K562 (cell line): ENCODE measurements at regions not wholly inside any gene's neighbourhood (a gene's known extent, or its start where the extent isn't known, plus 50 kb on each side); places are given as distances from the start of the nearest gene placed in this dataset.
A peak's percentile ranks its signal among the peaks of the same experiment; 100 is the strongest.

Experiments
- BACH1 ChIP-seq: fragments of 200-800 bp; sonication (Bioruptor generic); IDR thresholded peaks from 2 replicates; pipeline ENCODE4 v1.6.1; 2016; ENCODE audit warnings: missing genetic modification characterization, missing compliant biosample characterization
- DIDO1 ChIP-seq: fragments of 450-650 bp; IDR thresholded peaks from 2 replicates; pipeline ENCODE4 v1.6.1; 2016; ENCODE audit warnings: low read depth, missing biosample characterization, missing genetic modification characterization
- E4F1 ChIP-seq: fragments of 250-450 bp; sonication (Bioruptor Pico); IDR thresholded peaks from 2 replicates; pipeline ENCODE4 v1.5.0; 2021; ENCODE audit warnings: mild to moderate bottlenecking, borderline replicate concordance
- FOSL1 ChIP-seq: fragments of 200-800 bp; sonication (Bioruptor generic); conservative IDR thresholded peaks from 2 replicates; pipeline ENCODE4 v1.6.1; 2016; ENCODE audit warnings: missing genetic modification characterization, missing compliant biosample characterization
- FOXJ2 ChIP-seq: fragments of 200-800 bp; sonication (Bioruptor generic); IDR thresholded peaks from 2 replicates; pipeline ENCODE4 v1.6.1; 2016; ENCODE audit warnings: missing genetic modification characterization, missing compliant biosample characterization
- HDAC8 ChIP-seq: fragments of 450-650 bp; IDR thresholded peaks from 2 replicates; pipeline ENCODE4 v1.6.1; 2016; ENCODE audit warnings: mild to moderate bottlenecking, missing genetic modification characterization, moderate library complexity, missing compliant biosample characterization
- HEY1 ChIP-seq: fragments of 250-450 bp; sonication (Bioruptor Pico); IDR thresholded peaks from 2 replicates; pipeline ENCODE4 v1.5.0; 2020; ENCODE audit warnings: mild to moderate bottlenecking, moderate library complexity, borderline replicate concordance
- ILK ChIP-seq: fragments of 450-650 bp; IDR thresholded peaks from 2 replicates; pipeline ENCODE4 v1.6.1; 2016; ENCODE audit warnings: missing genetic modification characterization, low read depth, mild to moderate bottlenecking, missing compliant biosample characterization, moderate library complexity, borderline replicate concordance
- RHOXF2B ChIP-seq: fragments of 250-450 bp; sonication (Bioruptor Pico); conservative IDR thresholded peaks from 2 replicates; pipeline ENCODE4 v1.5.1; 2021
- SIRT6 ChIP-seq: IDR thresholded peaks from one replicate; pipeline ENCODE4 v1.6.1; 2012; ENCODE audit warnings: low read depth, mild to moderate bottlenecking, control low read depth, inconsistent platforms, low read length, moderate library complexity
- STAT5B ChIP-seq: fragments of 250-450 bp; sonication (Bioruptor Pico); IDR thresholded peaks from 2 replicates; pipeline ENCODE4 v1.8.0; 2021; ENCODE audit warnings: mild to moderate bottlenecking, inconsistent platforms
- TEAD1 ChIP-seq, 2 experiments: fragments of 450-650 bp in 1 of 2; sonication (generic) in 1 of 2; formaldehyde crosslinking; IDR thresholded peaks; 2 replicates each; pipeline versions ENCODE4 v1.4.0 to v1.8.0; 2020 to 2022; ENCODE audit warnings: mild to moderate bottlenecking in 2 of 2, missing genetic modification reagents in 1 of 2
- TFE3 ChIP-seq: fragments of 450-650 bp; formaldehyde crosslinking; IDR thresholded peaks from 2 replicates; pipeline ENCODE4 v1.4.0; 2020; ENCODE audit warnings: mild to moderate bottlenecking, mixed read lengths
- ZBTB26 ChIP-seq: fragments of 450-650 bp; formaldehyde crosslinking; IDR thresholded peaks from 2 replicates; pipeline ENCODE4 v1.4.0; 2022; ENCODE audit warnings: missing genetic modification characterization
- ZNF175 ChIP-seq: fragments of 200-800 bp; sonication (Bioruptor generic); IDR thresholded peaks from 2 replicates; pipeline ENCODE4 v1.6.1; 2016; ENCODE audit warnings: low read depth, mild to moderate bottlenecking, missing genetic modification characterization, missing compliant biosample characterization
- ZNF224 ChIP-seq: sonication (generic); formaldehyde crosslinking; IDR thresholded peaks from 2 replicates; pipeline ENCODE4 v1.8.0; 2022; ENCODE audit warnings: mild to moderate bottlenecking, missing genetic modification reagents
- ZNF23 ChIP-seq: fragments of 250-450 bp; sonication (Bioruptor Pico); IDR thresholded peaks from 2 replicates; pipeline ENCODE4 v1.4.0; 2020; ENCODE audit warnings: mild to moderate bottlenecking
- ZNF324 ChIP-seq: fragments of 250-450 bp; sonication (Bioruptor Pico); IDR thresholded peaks from 2 replicates; pipeline ENCODE4 v1.4.0; 2020; ENCODE audit warnings: mild to moderate bottlenecking
- ZNF354B ChIP-seq: fragments of 250-450 bp; sonication (Bioruptor Pico); IDR thresholded peaks from 2 replicates; pipeline ENCODE4 v1.4.0; 2020
- ZNF449 ChIP-seq: fragments of 250-450 bp; sonication (Bioruptor Pico); IDR thresholded peaks from 2 replicates; pipeline ENCODE4 v1.8.0; 2022; ENCODE audit warnings: moderate library complexity, mild to moderate bottlenecking, inconsistent platforms
- ZNF586 ChIP-seq: fragments of 450-650 bp; formaldehyde crosslinking; conservative IDR thresholded peaks from 2 replicates; pipeline ENCODE4 v1.4.0; 2020; ENCODE audit warnings: mild to moderate bottlenecking, moderate library complexity
- ZNF695 ChIP-seq: fragments of 450-650 bp; formaldehyde crosslinking; IDR thresholded peaks from 2 replicates; pipeline ENCODE4 v1.4.0; 2020; ENCODE audit warnings: mild to moderate bottlenecking, moderate library complexity

GRCh38 chr2:204354442-204354856 lies 190.8 kb upstream of the PARD3B start (continued):
- TF ChIP-seq ZNF586 (CRISPR knock-in tag), result peak; percentile 85; the same call in 1 of the 2 replicates
- TF ChIP-seq E4F1 (CRISPR knock-in tag), result peak; percentile 71; the same call in 1 of the 2 replicates
- peak; percentile 88 for TF ChIP-seq ZNF324 (CRISPR knock-in tag)
- peak; percentile 96 for TF ChIP-seq ILK
- peak; percentile 96 for TF ChIP-seq ZNF695 (CRISPR knock-in tag)
- peak; percentile 73 for TF ChIP-seq TFE3
- peak; percentile 97 for TF ChIP-seq BACH1 (tag)
- TF ChIP-seq STAT5B (CRISPR knock-in tag), result peak; percentile 65; the same call in 1 of the 2 replicates
- peak; percentile 79 for TF ChIP-seq DIDO1 (tag)
- TF ChIP-seq ZNF224 (CRISPR knock-in tag), result no peak
- peak; percentile 67; the same call in 1 of the 2 replicates for TF ChIP-seq FOXJ2 (tag)
- TF ChIP-seq HDAC8 (tag), result peak; percentile 97
- TF ChIP-seq SIRT6, result no peak
- TF ChIP-seq ZNF175 (CRISPR knock-in tag), result peak; percentile 99
- TF ChIP-seq TEAD1 (CRISPR knock-in tag; IDR thresholded peaks at IDR 0.05), result peak in 1 of 2 experiments; percentile 95; a peak in 2 of 4 replicates
- TF ChIP-seq FOSL1, result peak; percentile 52; the same call in 1 of the 2 replicates
- peak; percentile 75 for TF ChIP-seq ZNF354B (CRISPR knock-in tag)
- peak; percentile 93 for TF ChIP-seq ZNF23 (CRISPR knock-in tag)
- peak; percentile 80; the same call in 1 of the 2 replicates for TF ChIP-seq RHOXF2B (CRISPR knock-in tag)
- peak; percentile 97 for TF ChIP-seq ZNF449 (CRISPR knock-in tag)
- TF ChIP-seq HEY1 (CRISPR knock-in tag), result no peak; the same call in 1 of the 2 replicates
- peak; percentile 91; the same call in 1 of the 2 replicates for TF ChIP-seq ZBTB26 (CRISPR knock-in tag)
